ENCODE measurements at regions not wholly inside any gene's neighbourhood (a gene's known extent, or its start where the extent isn't known, plus 50 kb on each side); places are given as distances from the start of the nearest gene placed in this dataset.

DNA sequence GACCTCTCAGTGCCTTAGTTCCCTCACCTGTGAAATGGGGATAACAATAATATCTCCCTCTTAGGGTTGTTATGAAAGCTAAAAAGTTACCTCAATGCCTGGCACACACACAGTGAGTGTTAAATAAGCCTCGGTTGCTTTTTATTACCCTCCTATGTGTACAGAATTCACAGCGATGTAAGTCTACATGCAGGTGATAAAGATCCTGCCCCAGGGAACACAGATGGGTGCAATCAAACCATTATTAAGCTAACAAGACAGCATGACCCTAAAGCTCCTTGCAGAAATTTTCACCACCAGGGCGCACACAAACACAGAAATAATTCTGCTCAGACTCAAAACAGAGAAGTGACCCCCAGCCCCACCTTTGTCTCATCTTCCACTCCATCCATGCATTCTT is 261.9 kb downstream of the SNX10 start:
- TF ChIP-seq, protein P1, sequence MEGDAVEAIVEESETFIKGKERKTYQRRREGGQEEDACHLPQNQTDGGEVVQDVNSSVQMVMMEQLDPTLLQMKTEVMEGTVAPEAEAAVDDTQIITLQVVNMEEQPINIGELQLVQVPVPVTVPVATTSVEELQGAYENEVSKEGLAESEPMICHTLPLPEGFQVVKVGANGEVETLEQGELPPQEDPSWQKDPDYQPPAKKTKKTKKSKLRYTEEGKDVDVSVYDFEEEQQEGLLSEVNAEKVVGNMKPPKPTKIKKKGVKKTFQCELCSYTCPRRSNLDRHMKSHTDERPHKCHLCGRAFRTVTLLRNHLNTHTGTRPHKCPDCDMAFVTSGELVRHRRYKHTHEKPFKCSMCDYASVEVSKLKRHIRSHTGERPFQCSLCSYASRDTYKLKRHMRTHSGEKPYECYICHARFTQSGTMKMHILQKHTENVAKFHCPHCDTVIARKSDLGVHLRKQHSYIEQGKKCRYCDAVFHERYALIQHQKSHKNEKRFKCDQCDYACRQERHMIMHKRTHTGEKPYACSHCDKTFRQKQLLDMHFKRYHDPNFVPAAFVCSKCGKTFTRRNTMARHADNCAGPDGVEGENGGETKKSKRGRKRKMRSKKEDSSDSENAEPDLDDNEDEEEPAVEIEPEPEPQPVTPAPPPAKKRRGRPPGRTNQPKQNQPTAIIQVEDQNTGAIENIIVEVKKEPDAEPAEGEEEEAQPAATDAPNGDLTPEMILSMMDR (IDR thresholded peaks at IDR 0.05), result no peak
- TF ChIP-seq POLR2A (IDR thresholded peaks at IDR 0.05), result no peak

Measured in testis (tissue), 2 donors.